Caki2 (cell line): ENCODE measurements at regions not wholly inside any gene's neighbourhood (a gene's known extent, or its start where the extent isn't known, plus 50 kb on each side); places are given as distances from the start of the nearest gene placed in this dataset.
"Not testable (repeated sequence)": the region's sequence is repeated elsewhere in the genome, so short reads cannot be mapped to it uniquely, and the experiment has no call there.

ENCODE experiments used
- DNase-seq: peaks from one replicate; pipeline ENCODE4 v3.0.0-alpha.2; 2015; ENCODE audit warnings: low read depth
- in situ Hi-C: cut with HindIII; loops from 2 replicates; pipeline ENCODE4 v1.10.0; 2016; ENCODE audit warnings: low sequenced_read_pairs, low pct_unique_long_range_greater_than_20kb, mixed read lengths

DNA sequence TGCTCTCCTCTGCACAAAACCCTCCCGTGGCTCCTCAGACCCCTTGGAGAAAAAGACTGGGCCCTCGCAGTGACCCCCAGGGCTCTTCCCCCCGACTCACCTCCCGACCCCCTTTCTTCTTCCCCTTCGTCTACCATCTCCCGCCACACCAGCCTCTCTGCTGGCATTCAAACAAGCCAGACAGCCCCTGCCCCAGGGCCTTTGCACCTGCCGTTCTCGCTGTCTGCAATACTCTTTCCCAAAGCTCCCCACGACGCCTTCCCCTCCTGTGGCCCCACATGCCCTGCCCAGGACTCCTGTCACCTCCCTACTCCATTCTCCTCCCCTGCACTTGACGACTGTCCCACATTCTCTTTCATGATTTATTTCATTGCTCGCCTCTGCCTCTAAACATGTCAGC, 115.7 kb downstream of the PHETA1 start:
- DNase-seq: no peak
- in situ Hi-C loops: no loop called here

DNA sequence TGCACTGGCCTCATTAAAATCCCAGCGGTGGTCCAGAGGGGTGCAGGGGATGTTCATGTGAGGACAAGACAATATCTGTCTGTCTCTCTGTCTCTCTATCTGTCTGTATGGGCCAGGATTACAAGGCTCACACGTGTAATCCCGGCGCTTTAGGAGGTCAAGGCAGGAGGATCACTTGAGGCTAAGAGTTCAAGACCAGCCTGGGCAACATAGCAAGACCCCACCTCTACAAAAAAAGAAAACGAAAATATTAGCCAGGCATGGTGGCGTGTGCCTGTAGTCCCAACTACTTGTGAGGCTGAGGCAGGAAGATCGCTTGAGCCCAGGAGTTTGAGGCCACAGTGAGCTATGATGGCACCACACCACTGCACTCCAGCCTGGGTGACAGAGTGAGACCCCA, 117.1 kb downstream of the PHETA1 start:
- no peak for DNase-seq
- in situ Hi-C loops: no loop called here

DNA sequence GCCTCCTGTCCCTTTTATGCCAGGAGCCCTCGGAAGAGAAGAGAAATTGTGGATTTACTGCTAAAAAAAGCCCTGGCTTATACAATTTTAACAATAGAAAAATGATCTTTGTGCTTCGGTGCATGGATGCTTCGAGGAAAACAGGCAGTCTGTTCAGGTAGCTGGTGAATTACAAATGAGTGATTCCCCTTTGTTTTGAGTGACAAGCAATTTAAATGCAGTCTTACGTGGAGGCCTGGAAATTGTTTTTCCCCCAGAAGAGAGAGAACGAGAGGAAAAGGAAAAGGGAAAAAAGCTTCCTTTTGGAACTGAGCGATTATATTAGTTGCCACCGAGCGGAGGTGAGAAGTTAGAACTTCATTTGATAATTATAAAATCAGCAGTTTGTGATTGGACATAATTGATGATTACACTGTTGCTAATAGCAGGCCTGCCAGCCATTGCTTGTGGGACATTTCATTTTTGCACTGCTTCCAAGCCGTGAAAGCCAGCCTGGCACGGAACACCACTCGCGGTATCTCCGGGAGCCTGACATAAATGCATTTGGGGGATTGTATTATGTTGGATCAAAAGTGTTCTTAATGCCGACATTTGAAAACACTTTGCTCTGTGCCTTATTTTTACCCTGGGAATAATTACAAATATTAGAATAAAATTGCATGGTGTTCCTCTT, 117.7 kb downstream of the PHETA1 start:
- DNase-seq: no peak
- in situ Hi-C loops: no loop called here

DNA sequence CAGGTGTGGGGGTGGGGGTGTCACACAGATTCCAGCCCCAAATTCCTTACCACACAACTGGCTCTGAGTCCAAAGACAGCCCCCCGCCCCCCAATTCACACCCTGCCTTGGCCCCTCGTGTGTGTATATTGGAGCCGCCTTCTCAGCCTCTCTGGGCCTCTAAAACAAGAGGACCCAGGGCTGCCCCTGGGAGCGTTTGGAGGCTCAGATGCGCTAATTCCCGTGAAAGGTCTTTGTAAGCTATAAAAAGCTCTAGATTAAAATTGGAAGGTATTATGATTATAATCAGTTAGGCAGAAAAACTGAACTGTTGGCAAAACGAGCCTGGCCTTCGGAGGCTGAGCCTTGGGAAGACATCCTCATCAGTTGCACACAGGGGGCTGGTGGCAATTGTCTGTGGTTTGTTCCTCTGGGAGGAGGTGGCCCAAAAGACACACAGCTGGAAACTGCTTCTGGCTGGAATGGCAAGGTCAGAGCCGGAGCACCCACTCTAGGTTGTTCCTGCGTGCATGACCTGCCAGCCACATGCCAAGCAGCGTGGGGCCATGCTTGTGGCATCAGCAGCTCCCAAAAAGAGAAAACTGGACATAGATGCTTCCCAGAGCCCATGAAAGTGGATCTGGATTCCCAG, 118.5 kb downstream of the PHETA1 start:
- in situ Hi-C loops: no loop called here

DNA sequence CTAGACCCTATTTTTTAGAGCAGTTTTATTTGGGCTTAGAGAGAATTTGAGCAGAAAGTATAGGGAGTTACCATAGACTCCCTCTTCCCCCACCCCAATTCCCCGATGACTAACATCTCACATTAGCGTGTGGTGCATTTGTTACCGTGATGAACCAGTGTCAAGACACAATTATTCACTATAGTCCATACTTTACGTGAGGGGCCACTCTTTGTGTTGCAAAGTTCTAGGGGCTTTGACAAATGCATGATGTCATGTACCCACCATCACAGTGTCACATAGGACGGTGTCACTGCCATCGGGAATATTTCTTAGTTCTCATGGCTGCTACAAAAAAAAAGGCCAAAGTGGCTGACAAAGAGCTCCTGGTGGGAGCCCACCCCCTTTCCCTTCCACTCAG, 119.1 kb downstream of the PHETA1 start:
- DNase-seq: no peak
- in situ Hi-C loops: no loop called here

More for the DNA sequence above, 118.5 kb downstream of the PHETA1 start:
- no peak for DNase-seq

DNA sequence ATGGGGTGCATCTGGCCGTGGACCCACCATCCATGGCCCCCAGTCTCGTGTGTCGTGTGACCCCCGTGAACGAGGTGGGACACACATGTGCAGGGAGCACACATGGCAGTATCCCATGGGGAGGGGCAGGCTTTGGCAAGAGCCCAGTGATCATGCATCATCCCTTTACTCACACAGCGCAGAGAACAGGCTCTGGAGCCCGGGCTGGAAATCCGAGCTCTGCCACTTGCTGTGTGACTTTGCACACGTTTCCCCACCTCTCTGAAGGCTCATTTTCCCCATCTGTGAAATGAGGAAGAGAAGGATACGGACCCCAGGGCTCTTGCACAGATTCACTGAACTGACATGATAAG, 119.9 kb downstream of the PHETA1 start:
- DNase-seq: no peak
- in situ Hi-C loops: no loop called here

DNA sequence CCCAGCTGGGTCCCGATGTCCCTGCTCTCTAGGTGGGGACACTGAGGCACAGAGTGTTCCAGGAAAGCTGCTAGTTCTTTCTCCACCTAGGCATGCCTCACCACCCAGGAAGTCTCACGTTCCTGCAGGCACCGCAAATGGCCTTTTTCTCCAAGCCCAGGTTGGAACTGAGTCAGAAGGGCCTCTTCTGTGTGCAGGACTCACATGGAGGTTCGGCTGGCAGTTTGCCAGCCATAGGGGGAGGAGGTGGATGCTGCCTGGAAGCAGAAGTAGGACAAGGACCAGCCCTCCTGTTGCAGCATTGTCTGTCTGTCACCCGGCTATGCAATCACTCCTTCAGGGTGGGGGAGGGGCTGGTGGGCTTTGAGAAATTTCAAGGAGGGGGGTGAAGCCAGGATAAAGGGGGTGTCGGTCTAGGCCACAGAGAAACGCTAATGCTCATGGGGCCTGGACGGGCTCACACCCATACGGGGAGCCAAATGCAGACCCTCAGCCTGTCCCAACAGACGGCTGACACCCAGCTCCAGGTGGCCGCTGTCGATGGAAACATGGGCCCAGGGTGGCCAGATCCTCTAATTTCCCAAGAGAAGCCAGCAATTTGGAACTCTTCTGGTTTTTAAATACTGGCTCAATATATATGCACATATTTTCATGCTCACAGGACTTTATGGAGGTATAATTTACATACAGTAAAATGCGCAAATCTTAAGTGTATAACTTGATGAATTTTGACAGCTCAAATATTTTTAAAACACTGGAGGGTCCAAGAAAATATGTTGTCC, 120.5 kb downstream of the PHETA1 start:
- no peak for DNase-seq

DNA sequence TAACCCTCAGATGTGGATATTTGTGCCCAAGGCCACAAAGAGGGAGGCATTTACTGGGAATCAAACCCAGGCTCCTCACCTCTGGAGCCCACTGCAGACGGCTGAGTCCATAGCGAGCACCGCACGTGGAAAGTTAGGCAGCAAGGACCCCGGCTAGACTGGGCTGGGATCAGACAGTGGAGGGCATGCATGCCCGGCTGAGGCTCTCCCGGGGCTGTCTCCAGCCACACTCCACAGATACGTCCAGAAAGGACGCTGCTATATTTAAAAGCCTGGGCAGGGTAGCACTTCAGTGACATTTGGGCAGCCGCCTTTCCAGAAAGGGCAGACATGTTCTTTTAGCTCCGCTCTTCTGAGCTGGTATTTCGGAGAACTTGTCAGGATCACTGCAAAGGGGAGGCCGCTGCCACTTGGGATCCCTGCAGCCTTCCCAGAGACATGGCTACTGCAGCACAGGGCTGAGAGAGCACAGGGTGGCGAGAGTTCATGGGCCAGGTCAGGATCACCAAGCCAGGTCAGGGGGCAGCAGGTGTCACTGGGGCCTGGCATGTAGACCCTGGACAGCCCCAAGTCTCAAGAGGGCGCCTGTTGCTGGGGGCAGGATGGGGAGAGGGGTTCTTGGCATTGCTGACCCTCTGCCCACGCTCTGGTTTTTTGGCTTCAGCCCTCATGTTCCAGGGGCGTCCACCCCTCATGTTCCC, 121.7 kb downstream of the PHETA1 start:
- DNase-seq: no peak
- in situ Hi-C loops: no loop called here

More for the DNA sequence above, 120.5 kb downstream of the PHETA1 start:
- in situ Hi-C loops: no loop called here

DNA sequence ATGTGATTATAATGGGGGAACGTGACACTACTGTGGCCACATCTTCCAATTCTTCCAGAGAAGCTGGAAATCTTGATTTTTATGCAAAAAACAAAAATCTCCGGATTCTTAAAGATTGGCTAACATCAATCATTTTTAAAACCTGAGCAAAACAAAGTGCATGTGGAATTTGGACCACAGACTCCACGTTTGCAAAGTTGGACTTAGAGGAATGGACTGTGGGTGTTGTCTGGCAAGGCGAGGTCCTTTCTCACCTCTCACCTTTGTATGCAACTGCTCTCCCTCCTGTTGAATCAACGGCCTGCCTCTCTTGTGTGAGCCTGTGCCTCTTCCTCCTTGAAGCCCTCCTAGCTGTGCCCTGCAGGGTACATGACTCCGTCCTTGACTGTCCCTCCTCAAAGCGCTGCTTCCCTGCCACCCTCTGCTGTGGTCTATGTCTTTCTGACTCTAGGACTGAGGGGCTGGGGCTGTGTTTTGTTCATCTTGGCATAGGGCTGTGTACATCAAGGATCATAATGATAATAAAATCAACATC, 122.4 kb downstream of the PHETA1 start:
- in situ Hi-C loops: no loop called here
- no peak for DNase-seq

DNA sequence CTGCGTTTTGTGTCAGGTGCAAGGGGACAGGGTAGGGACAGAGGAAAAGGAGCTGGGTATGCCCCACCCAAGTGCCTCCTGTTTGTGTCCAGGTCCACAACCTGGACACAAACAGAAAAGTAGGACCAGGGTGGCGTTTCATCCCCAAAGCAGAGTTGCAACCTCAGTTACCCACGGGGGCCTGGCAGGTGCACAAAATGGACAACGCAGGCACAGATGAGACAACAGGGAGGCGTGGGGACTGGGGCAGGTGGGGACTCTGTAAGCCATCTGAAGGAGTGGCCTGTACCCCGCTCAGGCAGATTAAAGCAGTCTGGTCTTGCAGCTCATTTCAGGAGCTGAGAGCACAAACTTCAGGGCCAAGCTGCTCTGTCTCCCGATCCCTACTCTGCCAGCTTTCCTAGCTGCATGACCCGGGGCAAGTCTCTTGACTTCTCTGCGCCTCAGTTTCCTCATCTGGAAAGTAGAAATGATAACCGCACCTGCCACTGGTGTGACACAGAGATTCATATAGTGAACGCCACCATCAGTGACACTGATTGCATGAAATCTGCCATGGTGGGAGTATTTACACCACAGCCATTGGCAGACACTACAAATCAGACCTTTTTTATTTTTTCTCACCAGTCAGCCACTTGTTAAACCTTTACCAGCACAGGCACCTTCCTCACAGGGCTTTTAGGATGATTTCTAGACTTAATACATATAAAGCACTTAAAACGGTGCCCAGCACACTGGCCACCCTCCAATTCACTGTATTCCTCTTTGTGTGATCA, 123.0 kb downstream of the PHETA1 start:
- DNase-seq: no peak
- in situ Hi-C loops: no loop called here

DNA sequence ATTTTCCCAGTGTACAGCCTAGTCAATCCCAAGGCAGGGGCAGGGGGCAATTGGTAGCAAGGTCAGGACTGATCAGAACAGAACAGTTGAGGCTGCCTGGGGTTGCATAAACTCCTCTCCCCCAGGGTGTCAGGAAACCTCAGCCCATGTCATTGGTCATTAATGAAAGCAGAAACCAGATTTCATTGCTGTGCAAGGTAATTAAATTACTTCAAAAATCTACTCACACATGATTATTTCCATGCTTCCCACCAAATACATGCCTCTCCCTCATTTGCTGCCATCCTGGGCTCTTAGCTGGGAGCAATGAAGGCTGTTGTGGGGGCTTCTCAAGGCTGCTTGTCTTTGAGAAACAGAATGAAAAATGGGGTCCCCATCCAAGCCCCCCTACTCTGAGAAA, 124.2 kb downstream of the PHETA1 start:
- no peak for DNase-seq
- in situ Hi-C loops: no loop called here

DNA sequence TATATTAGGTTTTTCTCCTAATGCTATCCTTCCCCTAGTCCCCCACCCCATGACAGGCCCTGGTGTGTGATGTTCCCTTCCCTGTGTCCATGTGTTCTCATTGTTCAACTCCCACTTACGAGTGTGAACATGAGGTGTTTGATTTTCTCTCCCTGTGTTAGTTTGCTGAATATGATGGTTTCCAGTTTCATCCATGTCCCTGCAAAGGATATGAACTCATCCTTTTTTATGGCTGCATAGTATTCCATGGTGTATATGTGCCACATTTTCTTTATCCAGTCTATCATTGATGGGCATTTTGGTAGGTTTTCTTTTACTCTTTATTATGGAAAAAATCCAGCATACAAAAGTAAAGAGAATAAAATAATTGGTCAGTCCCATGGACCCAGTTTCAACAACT, 126.1 kb downstream of the PHETA1 start:
- in situ Hi-C loops, DNase-seq: not testable (repeated sequence)

DNA sequence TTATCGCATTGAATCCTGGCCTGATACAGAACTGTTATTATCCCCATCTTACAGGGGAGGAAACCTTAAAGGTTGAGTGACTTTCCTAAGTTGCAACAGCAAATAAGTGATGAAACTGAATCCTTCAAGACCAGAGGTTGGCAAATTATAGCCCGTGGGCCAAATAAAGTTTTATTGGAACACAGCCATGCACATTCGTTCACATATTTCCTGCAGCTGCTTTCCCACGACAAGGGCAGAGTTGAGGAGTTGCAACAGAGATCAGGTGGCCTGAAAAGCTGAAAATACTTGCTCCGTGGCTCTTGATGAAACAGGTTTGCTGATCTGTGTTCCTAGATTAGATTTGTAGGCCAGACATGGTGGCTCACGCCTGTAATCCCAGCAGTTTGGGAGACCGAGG, 126.7 kb downstream of the PHETA1 start:
- DNase-seq: no peak
- in situ Hi-C loops: no loop called here

DNA sequence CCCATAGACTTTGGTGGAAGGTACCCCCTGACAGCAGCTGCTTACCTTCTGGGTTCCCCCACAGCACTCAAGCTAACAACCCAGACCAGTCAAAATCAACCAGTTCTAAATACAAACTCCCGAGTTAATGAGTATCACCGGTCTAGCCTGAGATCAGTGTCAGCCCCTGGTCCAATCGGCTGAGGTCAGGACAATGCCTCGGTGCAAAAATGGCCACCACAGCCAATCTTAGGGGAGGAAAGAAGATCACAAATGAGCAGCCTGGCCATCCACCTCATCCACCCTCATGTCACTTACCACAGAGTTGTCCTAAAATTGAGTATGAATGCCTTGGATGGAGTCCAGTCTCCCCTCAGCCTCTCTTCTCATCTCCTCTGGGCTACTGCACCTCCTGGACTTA, 128.5 kb downstream of the PHETA1 start:
- in situ Hi-C loops: no loop called here

DNA sequence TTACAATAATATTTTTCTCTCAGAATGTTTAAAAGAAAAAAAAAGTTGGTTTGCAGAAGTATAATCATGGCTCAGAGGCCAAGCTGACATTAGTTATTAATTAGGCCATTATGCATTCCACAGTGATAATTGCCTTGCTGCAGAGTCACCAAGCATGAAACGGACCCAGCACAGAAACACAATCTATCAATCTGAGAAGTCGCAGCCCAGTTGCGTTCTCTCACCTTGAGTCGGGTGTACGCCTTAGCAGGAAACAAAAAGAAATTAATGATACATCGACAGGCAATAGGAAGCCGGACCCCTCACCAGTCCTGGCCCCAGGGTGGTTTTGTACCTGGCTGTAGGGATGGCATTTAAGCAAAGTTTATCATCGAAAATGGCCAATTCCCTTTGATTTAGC, 129.7 kb downstream of the PHETA1 start:
- no peak for DNase-seq
- in situ Hi-C loops: no loop called here

More for the DNA sequence above, 128.5 kb downstream of the PHETA1 start:
- no peak for DNase-seq

DNA sequence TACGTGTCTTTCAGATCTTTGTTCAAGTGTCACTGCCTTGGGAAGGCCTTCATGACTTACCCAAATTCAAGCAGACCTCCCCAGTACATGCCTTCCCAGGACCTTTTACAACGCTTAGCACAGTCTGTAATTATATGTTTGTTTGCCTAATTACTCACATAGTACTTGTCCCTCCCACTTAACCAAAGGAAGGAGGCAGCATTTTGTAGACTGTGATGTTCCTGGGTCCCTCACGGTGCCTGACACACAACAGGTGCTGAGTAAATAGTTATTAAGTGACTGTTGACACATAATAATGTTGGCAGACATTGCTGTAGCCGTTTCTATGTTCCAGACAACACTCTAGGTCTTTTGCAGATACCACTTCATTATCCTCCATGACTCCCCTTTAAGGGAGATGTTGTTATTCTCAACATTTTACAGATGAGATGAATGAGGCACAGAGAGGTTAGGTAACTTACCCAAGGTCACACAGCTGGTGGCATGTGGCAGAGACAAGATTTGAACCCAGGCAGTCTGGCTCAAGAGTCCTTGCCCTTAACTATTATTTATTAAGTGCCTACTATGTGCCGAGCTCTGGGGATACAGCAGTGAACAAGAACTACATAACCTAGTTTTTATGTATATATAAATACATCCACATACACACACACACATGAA, 130.7 kb downstream of the PHETA1 start:
- in situ Hi-C loops: no loop called here
- no peak for DNase-seq

DNA sequence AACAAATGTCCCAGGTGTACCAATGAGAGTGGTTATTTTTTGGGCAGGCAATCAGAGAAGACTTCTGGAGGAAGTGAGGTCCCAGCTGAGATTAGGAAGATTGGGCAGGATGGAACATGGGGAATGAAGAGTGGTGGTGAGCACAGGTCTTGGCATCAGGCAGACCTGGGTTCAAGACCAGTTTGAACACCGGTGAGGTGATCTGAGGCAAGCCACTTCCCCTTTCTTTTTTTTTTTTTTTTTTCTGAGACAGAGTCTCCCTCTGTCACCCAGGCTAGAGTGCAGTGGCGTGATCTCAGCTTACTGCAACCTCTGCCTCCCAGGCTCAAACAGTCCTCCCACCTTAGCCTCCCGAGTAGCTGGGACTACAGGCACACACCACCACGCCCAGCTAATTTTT, 134.4 kb downstream of the PHETA1 start:
- DNase-seq, in situ Hi-C loops: not testable (repeated sequence)

DNA sequence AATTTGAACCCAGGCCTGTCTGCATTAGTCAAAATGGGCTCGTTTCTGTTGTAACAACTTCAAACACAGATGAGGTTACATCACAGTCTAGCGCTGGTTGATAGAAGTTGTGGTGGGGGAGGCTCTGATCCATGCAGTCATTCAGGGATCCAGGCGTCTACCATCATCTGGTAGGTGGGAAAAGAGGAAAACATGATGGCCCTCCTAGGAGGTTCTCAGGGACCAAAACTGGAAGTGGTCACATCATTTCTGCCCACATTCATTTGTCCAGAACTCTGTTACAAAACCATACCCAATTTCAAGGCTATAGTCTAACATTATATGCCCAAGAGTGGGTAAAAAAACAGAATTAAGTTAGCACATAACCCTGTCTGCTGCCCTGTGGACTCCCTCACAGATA, 135.1 kb downstream of the PHETA1 start:
- in situ Hi-C loops: no loop called here
- DNase-seq: no peak
